SK-N-SH (cell line): ENCODE measurements at regions not wholly inside any gene's neighbourhood (a gene's known extent, or its start where the extent isn't known, plus 50 kb on each side); places are given as distances from the start of the nearest gene placed in this dataset.

ENCODE experiments used
- ELF1 ChIP-seq: IDR thresholded peaks from 2 replicates; pipeline ENCODE4 v1.4.0; 2012
- EP300 ChIP-seq, 2 experiments: IDR thresholded peaks; 2 replicates each; pipeline versions ENCODE4 v1.4.0 to v1.6.1; 2012; ENCODE audit warnings: borderline replicate concordance in 1 of 2, low read depth in 1 of 2, low read length in 1 of 2
- GABPA ChIP-seq: IDR thresholded peaks from 2 replicates; pipeline ENCODE4 v1.4.0; 2012; ENCODE audit warnings: low read depth, mild to moderate bottlenecking
- NFIC ChIP-seq: IDR thresholded peaks from 2 replicates; pipeline ENCODE4 v1.4.0; 2012; ENCODE audit warnings: borderline replicate concordance
- RFX5 ChIP-seq: IDR thresholded peaks from 2 replicates; pipeline ENCODE4 v1.6.1; 2012; ENCODE audit warnings: mild to moderate bottlenecking, improper control_type of control experiment, low read length
- SIN3A ChIP-seq: IDR thresholded peaks from 2 replicates; pipeline ENCODE4 v1.6.1; 2012; ENCODE audit warnings: low read depth, mild to moderate bottlenecking, low read length, moderate library complexity, borderline replicate concordance
- SMC3 ChIP-seq: IDR thresholded peaks from 2 replicates; pipeline ENCODE4 v1.6.1; 2012; ENCODE audit warnings: low read depth, low read length, improper control_type of control experiment
- TAF1 ChIP-seq: IDR thresholded peaks from 2 replicates; pipeline ENCODE4 v1.6.1; 2012; ENCODE audit warnings: low read depth, mild to moderate bottlenecking, low read length, moderate library complexity, borderline replicate concordance
- ZBTB33 ChIP-seq: IDR thresholded peaks from 2 replicates; pipeline ENCODE4 v1.4.0; 2012; ENCODE audit warnings: low read depth, borderline replicate concordance
- TF ChIP-seq, protein P1 (sequence below): fragments of 200-600 bp; sonication (generic); IDR thresholded peaks from 2 replicates; pipeline ENCODE4 v1.6.1; 2017; ENCODE audit warnings: antibody characterized with exemption, mild to moderate bottlenecking, moderate library complexity
- TF ChIP-seq, protein P2 (sequence below): IDR thresholded peaks from 2 replicates; pipeline ENCODE4 v1.6.1; 2012; ENCODE audit warnings: mild to moderate bottlenecking, low read depth, low read length, moderate library complexity

DNA sequence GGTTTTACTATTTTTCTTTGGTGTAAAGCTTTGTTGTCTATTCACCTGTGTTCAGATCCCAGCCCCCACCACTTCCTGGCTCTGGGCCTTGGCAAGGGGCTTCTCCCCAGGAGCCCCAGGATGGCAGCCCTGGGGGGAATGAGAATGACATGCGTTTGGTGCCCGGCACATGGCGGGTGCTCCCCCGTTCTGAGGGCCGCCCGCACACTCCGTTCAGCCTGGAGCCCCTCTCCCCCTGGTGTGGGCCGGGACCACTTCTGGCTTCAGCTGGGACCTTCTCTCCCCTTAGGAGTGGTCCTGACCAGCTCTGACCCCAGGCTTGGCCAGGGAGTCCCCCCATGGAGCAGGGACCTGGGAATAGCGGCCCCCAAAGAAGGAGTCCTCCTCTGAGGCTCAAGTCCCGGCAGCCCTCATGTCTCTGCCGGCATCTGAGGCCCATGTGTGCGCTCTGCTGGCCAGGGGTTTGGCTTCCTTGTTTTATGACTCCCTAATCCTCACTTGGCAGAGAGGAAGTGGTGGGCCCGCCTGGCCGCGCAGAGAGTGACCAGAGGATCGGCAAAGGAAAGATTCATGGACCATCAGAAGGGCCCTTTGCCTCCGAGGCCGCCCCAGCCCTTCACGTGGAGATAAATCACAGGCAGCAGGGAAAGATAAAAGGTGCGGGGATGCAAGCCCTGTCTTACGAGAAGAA, 57.0 kb upstream of the LMX1B start:
- TF ChIP-seq, protein P1, sequence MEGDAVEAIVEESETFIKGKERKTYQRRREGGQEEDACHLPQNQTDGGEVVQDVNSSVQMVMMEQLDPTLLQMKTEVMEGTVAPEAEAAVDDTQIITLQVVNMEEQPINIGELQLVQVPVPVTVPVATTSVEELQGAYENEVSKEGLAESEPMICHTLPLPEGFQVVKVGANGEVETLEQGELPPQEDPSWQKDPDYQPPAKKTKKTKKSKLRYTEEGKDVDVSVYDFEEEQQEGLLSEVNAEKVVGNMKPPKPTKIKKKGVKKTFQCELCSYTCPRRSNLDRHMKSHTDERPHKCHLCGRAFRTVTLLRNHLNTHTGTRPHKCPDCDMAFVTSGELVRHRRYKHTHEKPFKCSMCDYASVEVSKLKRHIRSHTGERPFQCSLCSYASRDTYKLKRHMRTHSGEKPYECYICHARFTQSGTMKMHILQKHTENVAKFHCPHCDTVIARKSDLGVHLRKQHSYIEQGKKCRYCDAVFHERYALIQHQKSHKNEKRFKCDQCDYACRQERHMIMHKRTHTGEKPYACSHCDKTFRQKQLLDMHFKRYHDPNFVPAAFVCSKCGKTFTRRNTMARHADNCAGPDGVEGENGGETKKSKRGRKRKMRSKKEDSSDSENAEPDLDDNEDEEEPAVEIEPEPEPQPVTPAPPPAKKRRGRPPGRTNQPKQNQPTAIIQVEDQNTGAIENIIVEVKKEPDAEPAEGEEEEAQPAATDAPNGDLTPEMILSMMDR: no peak
- TF ChIP-seq ELF1 (no peak), TAF1 (no peak), ZBTB33 (no peak), SMC3 (no peak), RFX5 (no peak), NFIC (no peak), EP300 (IDR thresholded peaks at IDR 0.05; ENCODE audit: borderline replicate concordance in 1 of 2, low read depth in 1 of 2, low read length in 1 of 2) (no peak), GABPA (no peak), SIN3A (no peak)
- TF ChIP-seq, protein P2, sequence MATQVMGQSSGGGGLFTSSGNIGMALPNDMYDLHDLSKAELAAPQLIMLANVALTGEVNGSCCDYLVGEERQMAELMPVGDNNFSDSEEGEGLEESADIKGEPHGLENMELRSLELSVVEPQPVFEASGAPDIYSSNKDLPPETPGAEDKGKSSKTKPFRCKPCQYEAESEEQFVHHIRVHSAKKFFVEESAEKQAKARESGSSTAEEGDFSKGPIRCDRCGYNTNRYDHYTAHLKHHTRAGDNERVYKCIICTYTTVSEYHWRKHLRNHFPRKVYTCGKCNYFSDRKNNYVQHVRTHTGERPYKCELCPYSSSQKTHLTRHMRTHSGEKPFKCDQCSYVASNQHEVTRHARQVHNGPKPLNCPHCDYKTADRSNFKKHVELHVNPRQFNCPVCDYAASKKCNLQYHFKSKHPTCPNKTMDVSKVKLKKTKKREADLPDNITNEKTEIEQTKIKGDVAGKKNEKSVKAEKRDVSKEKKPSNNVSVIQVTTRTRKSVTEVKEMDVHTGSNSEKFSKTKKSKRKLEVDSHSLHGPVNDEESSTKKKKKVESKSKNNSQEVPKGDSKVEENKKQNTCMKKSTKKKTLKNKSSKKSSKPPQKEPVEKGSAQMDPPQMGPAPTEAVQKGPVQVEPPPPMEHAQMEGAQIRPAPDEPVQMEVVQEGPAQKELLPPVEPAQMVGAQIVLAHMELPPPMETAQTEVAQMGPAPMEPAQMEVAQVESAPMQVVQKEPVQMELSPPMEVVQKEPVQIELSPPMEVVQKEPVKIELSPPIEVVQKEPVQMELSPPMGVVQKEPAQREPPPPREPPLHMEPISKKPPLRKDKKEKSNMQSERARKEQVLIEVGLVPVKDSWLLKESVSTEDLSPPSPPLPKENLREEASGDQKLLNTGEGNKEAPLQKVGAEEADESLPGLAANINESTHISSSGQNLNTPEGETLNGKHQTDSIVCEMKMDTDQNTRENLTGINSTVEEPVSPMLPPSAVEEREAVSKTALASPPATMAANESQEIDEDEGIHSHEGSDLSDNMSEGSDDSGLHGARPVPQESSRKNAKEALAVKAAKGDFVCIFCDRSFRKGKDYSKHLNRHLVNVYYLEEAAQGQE: no peak
